Right lobe of liver (tissue), 6 donors: ENCODE measurements at regions not wholly inside any gene's neighbourhood (a gene's known extent, or its start where the extent isn't known, plus 50 kb on each side); places are given as distances from the start of the nearest gene placed in this dataset.

Experiments used
- ATAC-seq, 4 donors: fragments of 200-7000 bp; cut with Tn5 transposase; one replicate each; pipeline ENCODE4 v1.9.1; 2020; ENCODE audit warnings: mild to moderate bottlenecking in 4 of 4, moderate library complexity in 4 of 4
- DNase-seq, 3 donors: peaks; one replicate each; pipeline ENCODE4 v3.0.0-alpha.2; 2020
- H3K27ac ChIP-seq, 3 donors: fragments of 200-600 bp; one replicate each; pipeline ENCODE4 v1.8.0; 2022
- H3K27me3 ChIP-seq, 2 donors: fragments of 200-600 bp; one replicate each; pipeline ENCODE4 v1.8.0; 2022
- H3K36me3 ChIP-seq, 4 donors: fragments of 200-600 bp; sonication (generic) in 1 of 4; one replicate each; pipeline versions ENCODE4 v1.5.1 to v1.8.0; 2017 to 2022; ENCODE audit warnings: control low read depth in 1 of 4
- H3K4me1 ChIP-seq, 4 donors: fragments of 200-600 bp; sonication (generic) in 1 of 4; one replicate each; pipeline versions ENCODE4 v1.5.1 to v1.8.0; 2017 to 2022; ENCODE audit warnings: control low read depth in 1 of 4
- H3K4me3 ChIP-seq, 3 donors: fragments of 200-600 bp; one replicate each; pipeline ENCODE4 v1.8.0; 2022
- H3K9me3 ChIP-seq, 4 donors: fragments of 200-600 bp; sonication (generic) in 1 of 4; one replicate each; pipeline versions ENCODE4 v1.5.1 to v1.8.0; 2017 to 2022; ENCODE audit warnings: control low read depth in 1 of 4
- CTCF ChIP-seq, 4 donors: fragments of 200-600 bp in 3 of 4; fragments of 450-650 bp in 1 of 4; IDR thresholded peaks; one replicate each; pipeline versions ENCODE4 v1.5.1 to v1.8.0; 2016 to 2022; ENCODE audit warnings: antibody characterized with exemption in 4 of 4, mild to moderate bottlenecking in 2 of 4
- POLR2A ChIP-seq: fragments of 450-650 bp; IDR thresholded peaks from one replicate; pipeline ENCODE4 v1.6.1; 2017; ENCODE audit warnings: antibody characterized with exemption, mild to moderate bottlenecking
- whole genome bisulfite sequencing: methylation state at CpG from one replicate; pipeline ENCODE4 v1.1.6; 2018; ENCODE audit warnings: low coverage, low lambda C conversion rate; ENCODE audit not compliant: insufficient coverage; ENCODE audit errors: missing lambda C conversion rate; 5-methylcytosine and 5-hydroxymethylcytosine counted together
- intact Hi-C, 2 donors: fragments of 100-400 bp; cut with DNase I; formaldehyde crosslinking; loops; one replicate each; pipeline versions ENCODE4 v1.11.2 to v1.14.1; 2022
- donor health status: DM: no; HTN: yes; CAD: no.
- donor health status: DM: no; HTN: no; CAD: no.
- donor health status: DM: no; HTN: no; CAD: no.
- donor health status: DM: no; HTN: yes; CAD: no.
- donor health status: DM: no; HTN: yes; CAD: no.

GRCh38 chr3:135837977-135838631 is 127.4 kb upstream of the PPP2R3A start:
- TF ChIP-seq POLR2A (no peak), CTCF (IDR thresholded peaks at IDR 0.05) (no peak)
- intact Hi-C loops: no loop called here
- Histone ChIP-seq H3K4me3 (no peak overlapping the region), H3K27ac (no peak overlapping the region), H3K27me3 (no peaks in the 10 kb centered on the region), H3K36me3 (no peaks in the 10 kb centered on the region), H3K4me1 (no peaks in the 10 kb centered on the region), H3K9me3 (no peaks in the 10 kb centered on the region)
- DNase-seq (no peak), ATAC-seq (no peak)
- 44% methylated on average over 4 of the region's 5 CpGs for WGBS

GRCh38 chr3:135840436-135840835 is 125.1 kb upstream of the PPP2R3A start:
- no peaks in the 10 kb centered on the region for H3K4me1 ChIP-seq
- no peak overlapping the region for H3K4me3 ChIP-seq
- intact Hi-C loops: no loop called here
- H3K27me3 ChIP-seq: no peaks in the 10 kb centered on the region
- no peaks in the 10 kb centered on the region for H3K36me3 ChIP-seq
- DNase-seq: no peak
- ATAC-seq: no peak
- no peaks in the 10 kb centered on the region for H3K9me3 ChIP-seq
- WGBS: 40% methylated on average over 1 of the region's 1 CpG
- no peak overlapping the region for H3K27ac ChIP-seq
- TF ChIP-seq POLR2A: no peak
- no peak for TF ChIP-seq CTCF (IDR thresholded peaks at IDR 0.05)

- no peak overlapping the region for H3K27ac ChIP-seq
- intact Hi-C loops: no loop called here
- DNase-seq (no peak), ATAC-seq (no peak)
- H3K9me3 ChIP-seq: no peaks in the 10 kb centered on the region
- H3K27me3 ChIP-seq: no peaks in the 10 kb centered on the region
- H3K36me3 ChIP-seq: no peaks in the 10 kb centered on the region
- no peaks in the 10 kb centered on the region for H3K4me1 ChIP-seq
- no peak for TF ChIP-seq POLR2A
- TF ChIP-seq CTCF (IDR thresholded peaks at IDR 0.05): no peak
- no peak overlapping the region for H3K4me3 ChIP-seq
These were observed 121.1 kb upstream of the PPP2R3A start for GRCh38 chr3:135844386-135844785.

- Histone ChIP-seq H3K9me3 (no peaks in the 10 kb centered on the region), H3K36me3 (no peaks in the 10 kb centered on the region), H3K4me3 (no peak overlapping the region), H3K27me3 (no peaks in the 10 kb centered on the region), H3K4me1 (no peaks in the 10 kb centered on the region), H3K27ac (no peak overlapping the region)
- no peak for DNase-seq
- WGBS: 72% methylated on average over 1 of the region's 1 CpG
- ATAC-seq: no peak
- TF ChIP-seq POLR2A (no peak), CTCF (IDR thresholded peaks at IDR 0.05) (no peak)
- intact Hi-C loops: no loop called here
These were observed 117.5 kb upstream of the PPP2R3A start for GRCh38 chr3:135848051-135848450.

GRCh38 chr3:135849827-135850226 is 115.7 kb upstream of the PPP2R3A start:
- DNase-seq (no peak), ATAC-seq (no peak)
- Histone ChIP-seq H3K4me3 (no peak overlapping the region), H3K9me3 (no peaks in the 10 kb centered on the region), H3K36me3 (no peaks in the 10 kb centered on the region), H3K4me1 (no peaks in the 10 kb centered on the region), H3K27me3 (no peaks in the 10 kb centered on the region), H3K27ac (no peak overlapping the region)
- TF ChIP-seq POLR2A: no peak
- no peak for TF ChIP-seq CTCF (IDR thresholded peaks at IDR 0.05)
- intact Hi-C loops: no loop called here
